ENCODE measurements at regions not wholly inside any gene's neighbourhood (a gene's known extent, or its start where the extent isn't known, plus 50 kb on each side); places are given as distances from the start of the nearest gene placed in this dataset.

DNA sequence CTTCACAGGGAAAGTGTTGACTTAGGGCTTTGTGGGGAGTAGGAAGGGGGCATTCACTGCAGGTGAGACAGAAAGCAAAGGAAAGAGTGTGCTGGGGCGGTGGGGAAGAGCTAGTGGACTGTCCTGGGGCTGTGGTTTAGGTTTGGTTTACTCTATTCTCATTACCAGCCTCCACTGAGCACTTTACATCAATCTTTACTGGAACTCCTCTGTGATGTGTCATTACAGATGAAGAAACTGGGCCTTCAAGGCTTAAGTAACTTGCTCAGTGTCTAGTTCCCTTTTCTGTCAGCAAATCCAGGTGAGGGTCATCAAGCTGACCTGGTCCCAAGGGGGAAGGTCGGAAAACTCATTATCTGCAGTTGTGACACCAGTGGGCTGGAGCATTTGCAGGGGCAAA is 120.2 kb upstream of the PFN2 start:
- Histone ChIP-seq H3K27me3 (no peaks in the 10 kb centered on the region), H3K36me3 (no peaks in the 10 kb centered on the region), H3K9me3 (no peaks in the 10 kb centered on the region), H3K27ac (no peak overlapping the region), H3K4me1 (no peaks in the 10 kb centered on the region), H3K4me3 (no peak overlapping the region)
- TF ChIP-seq CTCF (IDR thresholded peaks at IDR 0.05), result no peak
- no peak for DNase-seq
- intact Hi-C loops (cut with DNase I; ENCODE audit: low total_unique reads), result no loop called here

- H3K27me3 ChIP-seq, result no peaks in the 10 kb centered on the region
- intact Hi-C loops (cut with DNase I; ENCODE audit: low total_unique reads), result no loop called here
- H3K9me3 ChIP-seq, result no peaks in the 10 kb centered on the region
- H3K4me3 ChIP-seq, result no peak overlapping the region
- TF ChIP-seq CTCF (IDR thresholded peaks at IDR 0.05), result no peak
- no peaks in the 10 kb centered on the region for H3K36me3 ChIP-seq
- H3K27ac ChIP-seq, result no peak overlapping the region
- DNase-seq, result no peak
- no peaks in the 10 kb centered on the region for H3K4me1 ChIP-seq
Measured at GRCh38 chr3:150090006-150090405, 119.3 kb upstream of the PFN2 start.

- Histone ChIP-seq H3K27me3 (no peaks in the 10 kb centered on the region), H3K4me1 (peaks cover 0 to 10% (median 3%) of the 10 kb centered on the region in 4 donors), H3K4me3 (no peak overlapping the region), H3K9me3 (no peaks in the 10 kb centered on the region), H3K27ac (no peak overlapping the region), H3K36me3 (no peaks in the 10 kb centered on the region)
- DNase-seq, result no peak
- intact Hi-C loops (cut with DNase I; ENCODE audit: low total_unique reads), result no loop called here
- no peak for TF ChIP-seq CTCF (IDR thresholded peaks at IDR 0.05)
Measured at GRCh38 chr3:150084128-150084527, 113.4 kb upstream of the PFN2 start.

DNA sequence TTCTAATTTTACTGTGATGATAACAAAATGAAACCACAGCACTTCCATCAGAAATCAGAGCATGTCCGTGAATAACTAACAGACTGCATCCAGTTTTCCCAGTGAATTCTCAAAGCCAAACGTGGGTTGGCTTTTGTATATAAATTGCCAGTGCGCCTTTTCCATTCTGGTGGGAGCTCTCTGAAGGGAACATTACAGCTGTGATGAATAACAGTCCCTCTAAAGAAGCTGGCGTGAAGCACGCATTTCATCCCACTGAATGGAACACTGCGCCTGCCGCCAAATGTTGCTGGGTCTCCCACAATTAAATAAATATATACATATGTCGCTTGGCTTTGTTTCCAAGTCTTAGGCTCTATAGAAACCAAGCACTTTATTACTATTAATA is 113.0 kb upstream of the PFN2 start:
- TF ChIP-seq CTCF (IDR thresholded peaks at IDR 0.05), result no peak
- Histone ChIP-seq H3K4me3 (peak overlapping the region; percentile 32 to 36), H3K27me3 (no peaks in the 10 kb centered on the region), H3K4me1 (peaks cover 0 to 15% (median 4%) of the 10 kb centered on the region in 4 donors), H3K27ac (no peak overlapping the region), H3K9me3 (no peaks in the 10 kb centered on the region), H3K36me3 (no peaks in the 10 kb centered on the region)
- intact Hi-C loops (cut with DNase I; ENCODE audit: low total_unique reads), result no loop called here
- no peak for DNase-seq

- Histone ChIP-seq H3K27ac (no peak overlapping the region), H3K27me3 (no peaks in the 10 kb centered on the region), H3K36me3 (no peaks in the 10 kb centered on the region), H3K4me3 (peak overlapping the region; percentile 32 to 36), H3K9me3 (no peaks in the 10 kb centered on the region), H3K4me1 (peaks cover 0 to 17% (median 4%) of the 10 kb centered on the region in 4 donors)
- DNase-seq, result no peak
- intact Hi-C loops (cut with DNase I; ENCODE audit: low total_unique reads), result no loop called here
- no peak for TF ChIP-seq CTCF (IDR thresholded peaks at IDR 0.05)
Measured at GRCh38 chr3:150082898-150083654, 112.4 kb upstream of the PFN2 start.
